SK-N-SH (cell line): ENCODE measurements at regions not wholly inside any gene's neighbourhood (a gene's known extent, or its start where the extent isn't known, plus 50 kb on each side); places are given as distances from the start of the nearest gene placed in this dataset.

ENCODE experiments used
- CTCF ChIA-PET: fragments of 300-600, 350-600 bp; formaldehyde crosslinking; extraction: SDS; loops from one replicate; lab custom pipeline; 2021; lab: Yijun Ruan, JAX
- POLR2A ChIA-PET: fragments of 350-600 bp; sonication (Branson Sonifier 250); formaldehyde crosslinking; extraction: SDS; loops from one replicate; lab custom pipeline; 2020; ENCODE audit warnings: antibody characterized with exemption, inconsistent platforms; lab: Yijun Ruan, JAX
- DNase-seq: peaks from one replicate; pipeline ENCODE4 v3.0.0; 2012
- H2AFZ ChIP-seq: fragments of 200-600 bp; sonication (generic); 2 replicates; pipeline ENCODE4 v1.8.1; 2016; ENCODE audit warnings: antibody characterized with exemption, mild to moderate bottlenecking, low read depth
- H3F3A ChIP-seq: fragments of 200-600 bp; sonication (generic); replicated peaks from 2 replicates; pipeline ENCODE3; 2016; ENCODE audit warnings: antibody characterized with exemption, mild to moderate bottlenecking; ENCODE audit not compliant: insufficient read depth
- H3K27ac ChIP-seq, 2 experiments: fragments of 200-500 bp in 1 of 2; fragments of 200-600 bp in 1 of 2; sonication (Bioruptor generic) in 1 of 2; sonication (generic), shearing (Covaris generic) in 1 of 2; 2 replicates each; pipeline versions ENCODE4 v1.5.1 to v1.6.1; 2014 to 2016; ENCODE audit warnings: low read depth in 2 of 2, inconsistent platforms in 1 of 2, low read length in 1 of 2, mild to moderate bottlenecking in 1 of 2, mixed read lengths in 1 of 2
- H3K27me3 ChIP-seq: fragments of 200-600 bp; sonication (generic), shearing (Covaris generic); 2 replicates; pipeline ENCODE4 v1.6.1; 2016; ENCODE audit warnings: mixed run types; ENCODE audit not compliant: insufficient read depth
- H3K36me3 ChIP-seq, 2 experiments: fragments of 200-500 bp in 1 of 2; fragments of 200-600 bp in 1 of 2; sonication (Bioruptor generic) in 1 of 2; sonication (generic) in 1 of 2; replicated peaks in 1 of 2; 2 replicates each; pipeline versions ENCODE3 to v1.5.1; 2014 to 2016; ENCODE audit warnings: low read length in 1 of 2, mild to moderate bottlenecking in 1 of 2; ENCODE audit not compliant: insufficient read depth in 2 of 2, control insufficient read depth in 1 of 2
- H3K4me1 ChIP-seq, 2 experiments: fragments of 200-500 bp in 1 of 2; fragments of 200-600 bp in 1 of 2; sonication (Bioruptor generic) in 1 of 2; sonication (generic), shearing (Covaris generic) in 1 of 2; 2 replicates each; pipeline versions ENCODE4 v1.5.1 to v1.6.1; 2014 to 2016; ENCODE audit warnings: low read depth in 1 of 2, low read length in 1 of 2, mixed run types in 1 of 2; ENCODE audit not compliant: insufficient read depth in 2 of 2, control insufficient read depth in 1 of 2
- H3K4me2 ChIP-seq: fragments of 200-600 bp; sonication (generic), shearing (Covaris generic); 2 replicates; pipeline ENCODE4 v1.6.1; 2017; ENCODE audit warnings: mixed run types
- H3K4me3 ChIP-seq, 2 experiments: fragments of 200-500 bp in 1 of 2; fragments of 200-600 bp in 1 of 2; sonication (Bioruptor generic) in 1 of 2; sonication (generic), shearing (Covaris generic) in 1 of 2; 2 replicates each; pipeline versions ENCODE4 v1.5.1 to v1.8.1; 2014 to 2016; ENCODE audit warnings: low read depth in 2 of 2, inconsistent platforms in 1 of 2, low read length in 1 of 2, mild to moderate bottlenecking in 1 of 2, mixed read lengths in 1 of 2, moderate library complexity in 1 of 2
- H3K79me2 ChIP-seq: fragments of 200-600 bp; sonication (generic); 2 replicates; pipeline ENCODE4 v1.8.1; 2017; ENCODE audit warnings: mild to moderate bottlenecking; ENCODE audit not compliant: insufficient read depth
- H3K9ac ChIP-seq: fragments of 200-600 bp; sonication (generic); 2 replicates; pipeline ENCODE4 v1.6.1; 2017; ENCODE audit warnings: mixed run types
- H3K9me2 ChIP-seq: fragments of 200-600 bp; sonication (generic); 2 replicates; pipeline ENCODE4 v1.6.1; 2017; ENCODE audit warnings: mixed run types
- H3K9me3 ChIP-seq: fragments of 200-600 bp; sonication (generic); 2 replicates; pipeline ENCODE4 v1.6.1; 2017; ENCODE audit warnings: mixed run types, mild to moderate bottlenecking, moderate library complexity
- H4K20me1 ChIP-seq: fragments of 200-600 bp; sonication (generic); 2 replicates; pipeline ENCODE4 v1.6.1; 2017; ENCODE audit warnings: mild to moderate bottlenecking, mixed run types; ENCODE audit not compliant: insufficient read depth
- CTCF ChIP-seq: fragments of 200-600 bp; sonication (generic); IDR thresholded peaks from 2 replicates; pipeline ENCODE4 v1.6.1; 2017; ENCODE audit warnings: antibody characterized with exemption, mild to moderate bottlenecking, moderate library complexity
- EP300 ChIP-seq, 2 experiments: IDR thresholded peaks; 2 replicates each; pipeline versions ENCODE4 v1.4.0 to v1.6.1; 2012; ENCODE audit warnings: borderline replicate concordance in 1 of 2, low read depth in 1 of 2, low read length in 1 of 2
- EZH2phosphoT487 ChIP-seq: fragments of 200-600 bp; sonication (generic); IDR thresholded peaks from 2 replicates; pipeline ENCODE4 v1.6.1; 2017; ENCODE audit warnings: low read depth, mixed run types, mild to moderate bottlenecking, antibody characterized with exemption, moderate library complexity, borderline replicate concordance
- FOXJ3 ChIP-seq: sonication (generic); formaldehyde crosslinking; IDR thresholded peaks from 2 replicates; pipeline ENCODE4 v1.5.1; 2020; ENCODE audit warnings: mild to moderate bottlenecking, missing genetic modification reagents
- FOXM1 ChIP-seq: IDR thresholded peaks from 2 replicates; pipeline ENCODE4 v1.4.0; 2012; ENCODE audit warnings: low read depth, mild to moderate bottlenecking
- JUND ChIP-seq: IDR thresholded peaks from 2 replicates; pipeline ENCODE4 v1.4.0; 2012
- RAD21 ChIP-seq: IDR thresholded peaks from 2 replicates; pipeline ENCODE4 v1.6.1; 2012; ENCODE audit warnings: mild to moderate bottlenecking, low read length
- SMC3 ChIP-seq: IDR thresholded peaks from 2 replicates; pipeline ENCODE4 v1.6.1; 2012; ENCODE audit warnings: low read depth, low read length, improper control_type of control experiment
- TCF12 ChIP-seq: IDR thresholded peaks from 2 replicates; pipeline ENCODE4 v1.4.0; 2012
- WGBS: methylation state at CpG from one replicate; pipeline ENCODE4 v1.1.6; 2017; ENCODE audit warnings: low lambda C conversion rate; 5-methylcytosine and 5-hydroxymethylcytosine counted together
- TF ChIP-seq, protein P1 (sequence below): IDR thresholded peaks from 2 replicates; pipeline ENCODE4 v1.6.1; 2012; ENCODE audit warnings: mild to moderate bottlenecking, low read depth, low read length, moderate library complexity

GRCh38 chr5:34485768-34486030 lies 170.4 kb upstream of the RAI14 start:
- no peak overlapping the region for H3K9ac ChIP-seq
- peaks cover 0 to 21% of the 10 kb centered on the region in 2 experiments; a peak in 3 of 4 replicates for H3K4me1 ChIP-seq
- H3K4me3 ChIP-seq, result no peak overlapping the region
- CTCF ChIA-PET, result interaction anchor here (0.6 to 4.7 kb wide), 37 partner anchors 11 to 549 kb away, joined by 3 to 61 read pairs (median 4); partner anchors contain the start of genes C1QTNF3 and DNAJC21
- POLR2A ChIA-PET, result no interaction called here
- no peaks in the 10 kb centered on the region for H4K20me1 ChIP-seq
- no peaks in the 10 kb centered on the region for H3K9me2 ChIP-seq
- peak overlapping the region in 1 of 2 experiments; percentile 97; a peak in 1 of 4 replicates for H3K27ac ChIP-seq
- no peaks in the 10 kb centered on the region for H3K27me3 ChIP-seq
- H3K79me2 ChIP-seq, result no peaks in the 10 kb centered on the region
- H3K4me2 ChIP-seq, result 0 out of 2 replicates have a peak overlapping the region, but pooled peaks have one; percentile 20
- no peaks in the 10 kb centered on the region for H3K36me3 ChIP-seq
- H2AFZ ChIP-seq, result peak overlapping the region; percentile 66; the same call in 1 of the 2 replicates
- no peak for TF ChIP-seq EP300 (IDR thresholded peaks at IDR 0.05; ENCODE audit: borderline replicate concordance in 1 of 2, low read depth in 1 of 2, low read length in 1 of 2)
- TF ChIP-seq, protein P1, sequence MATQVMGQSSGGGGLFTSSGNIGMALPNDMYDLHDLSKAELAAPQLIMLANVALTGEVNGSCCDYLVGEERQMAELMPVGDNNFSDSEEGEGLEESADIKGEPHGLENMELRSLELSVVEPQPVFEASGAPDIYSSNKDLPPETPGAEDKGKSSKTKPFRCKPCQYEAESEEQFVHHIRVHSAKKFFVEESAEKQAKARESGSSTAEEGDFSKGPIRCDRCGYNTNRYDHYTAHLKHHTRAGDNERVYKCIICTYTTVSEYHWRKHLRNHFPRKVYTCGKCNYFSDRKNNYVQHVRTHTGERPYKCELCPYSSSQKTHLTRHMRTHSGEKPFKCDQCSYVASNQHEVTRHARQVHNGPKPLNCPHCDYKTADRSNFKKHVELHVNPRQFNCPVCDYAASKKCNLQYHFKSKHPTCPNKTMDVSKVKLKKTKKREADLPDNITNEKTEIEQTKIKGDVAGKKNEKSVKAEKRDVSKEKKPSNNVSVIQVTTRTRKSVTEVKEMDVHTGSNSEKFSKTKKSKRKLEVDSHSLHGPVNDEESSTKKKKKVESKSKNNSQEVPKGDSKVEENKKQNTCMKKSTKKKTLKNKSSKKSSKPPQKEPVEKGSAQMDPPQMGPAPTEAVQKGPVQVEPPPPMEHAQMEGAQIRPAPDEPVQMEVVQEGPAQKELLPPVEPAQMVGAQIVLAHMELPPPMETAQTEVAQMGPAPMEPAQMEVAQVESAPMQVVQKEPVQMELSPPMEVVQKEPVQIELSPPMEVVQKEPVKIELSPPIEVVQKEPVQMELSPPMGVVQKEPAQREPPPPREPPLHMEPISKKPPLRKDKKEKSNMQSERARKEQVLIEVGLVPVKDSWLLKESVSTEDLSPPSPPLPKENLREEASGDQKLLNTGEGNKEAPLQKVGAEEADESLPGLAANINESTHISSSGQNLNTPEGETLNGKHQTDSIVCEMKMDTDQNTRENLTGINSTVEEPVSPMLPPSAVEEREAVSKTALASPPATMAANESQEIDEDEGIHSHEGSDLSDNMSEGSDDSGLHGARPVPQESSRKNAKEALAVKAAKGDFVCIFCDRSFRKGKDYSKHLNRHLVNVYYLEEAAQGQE, result no peak
- TF ChIP-seq JUND, result no peak
- no peak for TF ChIP-seq EZH2phosphoT487
- TF ChIP-seq FOXJ3 (CRISPR knock-in tag), result no peak
- no peak for TF ChIP-seq FOXM1
- H3F3A ChIP-seq, result peaks cover 16% of the 10 kb centered on the region
- DNase-seq, result no peak
- H3K9me3 ChIP-seq, result no peaks in the 10 kb centered on the region

DNA sequence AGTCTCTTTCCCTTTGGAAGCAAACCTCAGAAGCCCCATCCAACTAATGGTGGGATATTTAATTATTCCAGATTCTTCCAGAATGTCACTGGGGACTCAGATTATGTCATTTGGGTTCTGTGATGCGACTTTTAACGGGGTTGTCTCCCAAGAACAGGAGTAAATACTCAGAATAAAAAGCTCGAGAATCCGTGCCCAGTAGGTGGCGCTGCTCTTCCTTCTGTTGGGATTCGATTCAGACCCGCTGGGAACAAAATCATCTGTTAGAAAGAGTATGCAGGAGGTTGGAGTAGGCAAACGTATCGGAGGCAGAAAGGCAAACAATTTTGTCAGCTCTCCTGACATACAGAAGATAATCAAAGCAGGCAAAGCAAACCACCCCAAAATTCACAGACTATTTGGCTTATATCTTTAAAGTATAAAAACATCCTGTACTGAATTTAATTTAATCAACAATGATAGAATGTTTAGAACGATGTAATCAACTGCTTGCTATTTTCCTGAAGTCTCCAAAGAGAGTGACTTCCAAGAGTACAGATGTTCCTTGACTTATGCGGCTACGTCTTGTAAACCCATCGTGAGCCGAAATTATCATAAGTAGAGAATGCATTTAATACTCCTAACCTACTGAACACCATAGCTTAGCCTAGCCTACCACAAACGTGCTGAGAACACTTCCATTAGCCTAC lies 169.8 kb upstream of the RAI14 start:
- POLR2A ChIA-PET, result no interaction called here
- Histone ChIP-seq H3K9ac (peak overlapping the region; percentile 34; the same call in 1 of the 2 replicates), H3K4me2 (peak overlapping the region; percentile 34), H3K36me3 (no peaks in the 10 kb centered on the region), H4K20me1 (no peaks in the 10 kb centered on the region), H3K27me3 (no peaks in the 10 kb centered on the region), H3F3A (peaks cover 16% of the 10 kb centered on the region), H3K4me1 (peaks cover 0 to 21% of the 10 kb centered on the region in 2 experiments), H3K4me3 (peak overlapping the region in 1 of 2 experiments; percentile 33; a peak in 1 of 4 replicates), H3K79me2 (no peaks in the 10 kb centered on the region), H3K27ac (peak overlapping the region in 1 of 2 experiments; percentile 97; a peak in 2 of 4 replicates), H2AFZ (peak overlapping the region; percentile 73; the same call in 1 of the 2 replicates), H3K9me3 (no peaks in the 10 kb centered on the region), H3K9me2 (no peaks in the 10 kb centered on the region)
- no peak for TF ChIP-seq FOXJ3 (CRISPR knock-in tag)
- TF ChIP-seq CTCF, result peak; percentile 90
- peak; percentile 84 for TF ChIP-seq RAD21
- peak; percentile 24; the same call in 1 of the 2 replicates for TF ChIP-seq TCF12
- peak; percentile 77 for TF ChIP-seq SMC3
- CTCF ChIA-PET, result interaction anchor here (0.6 to 4.7 kb wide), 39 partner anchors 11 to 548 kb away, joined by 3 to 61 read pairs (median 4); partner anchors contain the start of genes C1QTNF3 and DNAJC21
- peak; percentile 70 for DNase-seq
- WGBS, result 27% methylated on average over 15 of the region's 15 CpGs
